H9 (cell line): ENCODE measurements at regions not wholly inside any gene's neighbourhood (a gene's known extent, or its start where the extent isn't known, plus 50 kb on each side); places are given as distances from the start of the nearest gene placed in this dataset.

Experiments
- DNase-seq: peaks from one replicate; pipeline ENCODE4 v3.0.0-alpha.2; 2017
- H2AFZ ChIP-seq: one replicate; pipeline ENCODE4 v1.6.1; 2013; ENCODE audit warnings: mild to moderate bottlenecking, low read length, control low read depth, moderate library complexity
- H2AK5ac ChIP-seq: 2 replicates; pipeline ENCODE4 v1.6.1; 2013; ENCODE audit warnings: low read length, control low read depth, mixed read lengths; ENCODE audit not compliant: insufficient read length
- H2BK120ac ChIP-seq: one replicate; pipeline ENCODE4 v1.6.1; 2013; ENCODE audit warnings: low read depth, mild to moderate bottlenecking, low read length, control low read depth, inconsistent platforms; ENCODE audit not compliant: poor library complexity, severe bottlenecking
- H2BK12ac ChIP-seq: 2 replicates; pipeline ENCODE4 v1.6.1; 2013; ENCODE audit warnings: low read length, control low read depth, mixed read lengths, low read depth; ENCODE audit not compliant: insufficient read length
- H2BK15ac ChIP-seq: 2 replicates; pipeline ENCODE4 v1.6.1; 2013; ENCODE audit warnings: low read depth, low read length, control low read depth
- H2BK20ac ChIP-seq: one replicate; pipeline ENCODE4 v1.6.1; 2013; ENCODE audit warnings: low read depth, mild to moderate bottlenecking, low read length, control low read depth, inconsistent platforms; ENCODE audit not compliant: poor library complexity, severe bottlenecking
- H2BK5ac ChIP-seq: 2 replicates; pipeline ENCODE4 v1.6.1; 2013; ENCODE audit warnings: low read length, control low read depth, mixed read lengths; ENCODE audit not compliant: insufficient read length
- H3K14ac ChIP-seq: 2 replicates; pipeline ENCODE4 v1.6.1; 2013; ENCODE audit warnings: low read length, control low read depth; ENCODE audit not compliant: insufficient read depth
- H3K18ac ChIP-seq: 2 replicates; pipeline ENCODE4 v1.6.1; 2013; ENCODE audit warnings: low read depth, mild to moderate bottlenecking, mixed read lengths, low read length, control low read depth; ENCODE audit not compliant: insufficient read length
- H3K23ac ChIP-seq: 2 replicates; pipeline ENCODE4 v1.6.1; 2013; ENCODE audit warnings: low read length, control low read depth, mixed read lengths, low read depth; ENCODE audit not compliant: insufficient read length
- H3K23me2 ChIP-seq: 2 replicates; pipeline ENCODE4 v1.6.1; 2013; ENCODE audit warnings: low read depth, mild to moderate bottlenecking, mixed read lengths, low read length, control low read depth; ENCODE audit not compliant: insufficient read length, poor library complexity, severe bottlenecking
- H3K27ac ChIP-seq: 2 replicates; pipeline ENCODE4 v1.5.1; 2013; ENCODE audit warnings: low read length, control low read depth, mixed read lengths, low read depth; ENCODE audit not compliant: insufficient read length
- H3K27me3 ChIP-seq: 2 replicates; pipeline ENCODE4 v1.6.1; 2013; ENCODE audit warnings: low read length, control low read depth, inconsistent platforms; ENCODE audit not compliant: insufficient read depth
- H3K4ac ChIP-seq: 2 replicates; pipeline ENCODE4 v1.6.1; 2013; ENCODE audit warnings: low read depth, mild to moderate bottlenecking, control low read depth, inconsistent platforms, low read length, moderate library complexity
- H3K4me1 ChIP-seq: 2 replicates; pipeline ENCODE4 v1.6.1; 2013; ENCODE audit warnings: low read length, control low read depth, inconsistent platforms; ENCODE audit not compliant: insufficient read depth
- H3K4me2 ChIP-seq: 2 replicates; pipeline ENCODE4 v1.6.1; 2013; ENCODE audit warnings: low read length, control low read depth, mixed read lengths; ENCODE audit not compliant: insufficient read length, insufficient read depth
- H3K56ac ChIP-seq: 2 replicates; pipeline ENCODE4 v1.6.1; 2013; ENCODE audit warnings: low read depth, mild to moderate bottlenecking, mixed read lengths, low read length, control low read depth; ENCODE audit not compliant: insufficient read length
- H3K79me1 ChIP-seq: 2 replicates; pipeline ENCODE4 v1.6.1; 2013; ENCODE audit warnings: low read depth, mild to moderate bottlenecking, moderate library complexity, low read length, control low read depth, inconsistent platforms; ENCODE audit not compliant: insufficient read depth, poor library complexity, severe bottlenecking
- H3K79me2 ChIP-seq: 2 replicates; pipeline ENCODE4 v1.6.1; 2013; ENCODE audit warnings: low read length, control low read depth, inconsistent platforms; ENCODE audit not compliant: insufficient read depth
- H3K9ac ChIP-seq: 2 replicates; pipeline ENCODE4 v1.6.1; 2013; ENCODE audit warnings: low read length, control low read depth, mixed read lengths; ENCODE audit not compliant: insufficient read length; ENCODE audit errors: extremely low read depth
- H3K9me3 ChIP-seq: one replicate; pipeline ENCODE4 v1.6.1; 2013; ENCODE audit warnings: low read depth, low read length, inconsistent platforms; ENCODE audit not compliant: control insufficient read depth
- H3T11ph ChIP-seq: one replicate; pipeline ENCODE4 v1.6.1; 2013; ENCODE audit warnings: mild to moderate bottlenecking, low read length, control low read depth, inconsistent platforms
- H4K20me1 ChIP-seq: one replicate; pipeline ENCODE4 v1.6.1; 2013; ENCODE audit not compliant: control insufficient read depth, insufficient read length, insufficient read depth
- H4K5ac ChIP-seq: 2 replicates; pipeline ENCODE4 v1.6.1; 2013; ENCODE audit warnings: low read depth, mild to moderate bottlenecking, mixed read lengths, low read length, control low read depth; ENCODE audit not compliant: insufficient read length
- H4K8ac ChIP-seq: replicated peaks from 2 replicates; pipeline ENCODE4 v1.6.1; 2013; ENCODE audit warnings: low read length, control low read depth, mixed read lengths, low read depth; ENCODE audit not compliant: insufficient read length
- H4K91ac ChIP-seq: 2 replicates; pipeline ENCODE4 v1.6.1; 2013; ENCODE audit warnings: low read depth, mild to moderate bottlenecking, moderate library complexity, mixed read lengths, low read length, control low read depth; ENCODE audit not compliant: insufficient read length
- H3K27ac Mint-ChIP-seq, 3 experiments: 2 replicates in 2 of 3; 3 replicates in 1 of 3; pipeline ENCODE4 v1.8.0; 2020 to 2021; ENCODE audit warnings: mixed read lengths in 3 of 3, mild to moderate bottlenecking in 1 of 3, moderate library complexity in 1 of 3
- H3K27me3 Mint-ChIP-seq: 2 replicates; pipeline ENCODE4 v1.8.0; 2021; ENCODE audit warnings: low read depth, mild to moderate bottlenecking, moderate library complexity, mixed read lengths
- H3K36me3 Mint-ChIP-seq, 3 experiments: 2 replicates in 2 of 3; 3 replicates in 1 of 3; pipeline ENCODE4 v1.8.0; 2020 to 2021; ENCODE audit warnings: low read depth in 3 of 3, mixed read lengths in 3 of 3; ENCODE audit not compliant: insufficient read depth in 1 of 3
- H3K4me1 Mint-ChIP-seq, 2 experiments: 2 replicates each; pipeline ENCODE4 v1.8.0; 2020; ENCODE audit warnings: mixed read lengths in 2 of 2
- H3K4me3 Mint-ChIP-seq, 2 experiments: 2 replicates in 1 of 2; 3 replicates in 1 of 2; pipeline ENCODE4 v1.8.0; 2020 to 2021; ENCODE audit warnings: mild to moderate bottlenecking in 2 of 2, mixed read lengths in 2 of 2, moderate library complexity in 1 of 2
- H3K9me3 Mint-ChIP-seq, 2 experiments: 2 replicates in 1 of 2; 3 replicates in 1 of 2; pipeline ENCODE4 v1.8.0; 2020; ENCODE audit warnings: mild to moderate bottlenecking in 2 of 2, mixed read lengths in 2 of 2, moderate library complexity in 1 of 2
- WGBS: extraction: QIAGEN DNeasy Blood & Tissue Kit; methylation state at CpG from one replicate; pipeline ENCODE4 v1.1.7; 2013; ENCODE audit warnings: missing lambda C conversion rate, low lambda C conversion rate, mixed read lengths; ENCODE audit not compliant: insufficient read length; ENCODE audit errors: extremely low coverage; 5-methylcytosine and 5-hydroxymethylcytosine counted together
- TF ChIP-seq, protein P1 (sequence below): fragments of 200-600 bp; sonication (generic); conservative IDR thresholded peaks from 3 replicates; pipeline ENCODE4 v1.8.0; 2021; ENCODE audit warnings: antibody characterized with exemption, mild to moderate bottlenecking

DNA sequence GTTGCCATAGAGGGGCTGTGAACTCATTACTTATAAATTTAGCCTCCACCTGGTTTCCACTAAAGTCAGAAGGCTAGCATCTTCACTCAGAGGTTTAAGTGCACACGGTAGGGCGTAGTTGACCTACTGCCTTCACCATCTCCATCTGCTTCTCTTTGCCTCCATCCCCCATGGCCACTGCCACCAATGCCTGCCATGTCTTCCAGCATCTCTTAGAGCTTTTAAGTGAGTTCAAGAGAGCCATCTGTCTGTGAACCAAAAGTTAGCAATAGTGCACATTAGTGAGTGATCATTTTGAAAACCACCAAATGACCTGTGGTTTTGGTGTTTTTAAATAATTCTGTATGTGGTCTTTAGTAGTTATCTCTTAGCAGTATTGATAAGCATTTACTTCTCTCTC, 102.0 kb downstream of the DMRTA1 start:
- H4K5ac ChIP-seq: no peak overlapping the region
- no peak overlapping the region for H3K4ac ChIP-seq
- no peaks in the 10 kb centered on the region for H3K23me2 ChIP-seq
- H3K27me3 Mint-ChIP-seq: no peaks in the 10 kb centered on the region
- H2BK15ac ChIP-seq: no peak overlapping the region
- no peaks in the 10 kb centered on the region for H4K20me1 ChIP-seq
- no peak overlapping the region for H3K27ac Mint-ChIP-seq
- no peak overlapping the region for H2BK120ac ChIP-seq
- no peak overlapping the region for H3K23ac ChIP-seq
- no peaks in the 10 kb centered on the region for H3K79me2 ChIP-seq
- no peak overlapping the region for H4K8ac ChIP-seq
- H3K14ac ChIP-seq: no peak overlapping the region
- no peak overlapping the region for H3K4me3 Mint-ChIP-seq
- no peaks in the 10 kb centered on the region; the same call in 1 of the 2 replicates for H3K4me1 ChIP-seq
- H2BK20ac ChIP-seq: no peak overlapping the region
- no peak overlapping the region for H2BK12ac ChIP-seq
- H2AK5ac ChIP-seq: no peak overlapping the region
- H3K9me3 Mint-ChIP-seq: no peaks in the 10 kb centered on the region
- TF ChIP-seq, protein P1, sequence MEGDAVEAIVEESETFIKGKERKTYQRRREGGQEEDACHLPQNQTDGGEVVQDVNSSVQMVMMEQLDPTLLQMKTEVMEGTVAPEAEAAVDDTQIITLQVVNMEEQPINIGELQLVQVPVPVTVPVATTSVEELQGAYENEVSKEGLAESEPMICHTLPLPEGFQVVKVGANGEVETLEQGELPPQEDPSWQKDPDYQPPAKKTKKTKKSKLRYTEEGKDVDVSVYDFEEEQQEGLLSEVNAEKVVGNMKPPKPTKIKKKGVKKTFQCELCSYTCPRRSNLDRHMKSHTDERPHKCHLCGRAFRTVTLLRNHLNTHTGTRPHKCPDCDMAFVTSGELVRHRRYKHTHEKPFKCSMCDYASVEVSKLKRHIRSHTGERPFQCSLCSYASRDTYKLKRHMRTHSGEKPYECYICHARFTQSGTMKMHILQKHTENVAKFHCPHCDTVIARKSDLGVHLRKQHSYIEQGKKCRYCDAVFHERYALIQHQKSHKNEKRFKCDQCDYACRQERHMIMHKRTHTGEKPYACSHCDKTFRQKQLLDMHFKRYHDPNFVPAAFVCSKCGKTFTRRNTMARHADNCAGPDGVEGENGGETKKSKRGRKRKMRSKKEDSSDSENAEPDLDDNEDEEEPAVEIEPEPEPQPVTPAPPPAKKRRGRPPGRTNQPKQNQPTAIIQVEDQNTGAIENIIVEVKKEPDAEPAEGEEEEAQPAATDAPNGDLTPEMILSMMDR: no peak
- no peaks in the 10 kb centered on the region for H3K27me3 ChIP-seq
- H3K79me1 ChIP-seq: no peaks in the 10 kb centered on the region
- no peak overlapping the region for H4K91ac ChIP-seq
- no peaks in the 10 kb centered on the region for H3K36me3 Mint-ChIP-seq
- H3K9ac ChIP-seq: no peak overlapping the region
- WGBS: no CpG with 5 or more reads among the region's 2 CpGs
- H3K9me3 ChIP-seq: no peaks in the 10 kb centered on the region
- no peak overlapping the region for H3T11ph ChIP-seq
- H3K4me1 Mint-ChIP-seq: peaks cover 6 to 9% of the 10 kb centered on the region in 2 experiments; a peak in 3 of 4 replicates
- H3K56ac ChIP-seq: no peak overlapping the region
- no peak overlapping the region for H2AFZ ChIP-seq
- no peak for DNase-seq
- H3K18ac ChIP-seq: no peak overlapping the region
- no peak overlapping the region for H3K4me2 ChIP-seq
- H3K27ac ChIP-seq: no peak overlapping the region
- no peak overlapping the region for H2BK5ac ChIP-seq
